Upper lobe of left lung (tissue), 6 donors: ENCODE measurements at regions not wholly inside any gene's neighbourhood (a gene's known extent, or its start where the extent isn't known, plus 50 kb on each side); places are given as distances from the start of the nearest gene placed in this dataset.
A peak's percentile ranks its signal among the peaks of the same experiment; 100 is the strongest.

ENCODE experiments used
- ATAC-seq, 2 donors: fragments of 200-7000 bp; cut with Tn5 transposase; one replicate each; pipeline ENCODE4 v1.9.1; 2022; ENCODE audit warnings: mild to moderate bottlenecking in 2 of 2, moderate library complexity in 2 of 2; ENCODE audit not compliant: low FRiP score in 2 of 2
- DNase-seq, 2 donors: peaks; one replicate each; pipeline ENCODE4 v3.0.0-alpha.2; 2019 to 2020
- H3K27ac ChIP-seq, 4 donors: fragments of 200-600 bp; sonication (generic); one replicate each; pipeline ENCODE4 v1.5.1; 2016 to 2019
- H3K27me3 ChIP-seq, 4 donors: fragments of 200-600 bp; sonication (generic); one replicate each; pipeline ENCODE4 v1.5.1; 2017 to 2019
- H3K36me3 ChIP-seq, 4 donors: fragments of 200-600 bp; sonication (generic); one replicate each; pipeline ENCODE4 v1.5.1; 2016 to 2019
- H3K4me1 ChIP-seq, 4 donors: fragments of 200-600 bp; sonication (generic); one replicate each; pipeline ENCODE4 v1.5.1; 2018 to 2019
- H3K4me3 ChIP-seq, 4 donors: fragments of 200-600 bp; sonication (generic); one replicate each; pipeline ENCODE4 v1.5.1; 2017 to 2019; ENCODE audit warnings: mild to moderate bottlenecking in 2 of 4, moderate library complexity in 1 of 4
- H3K9me3 ChIP-seq, 4 donors: fragments of 200-600 bp; sonication (generic); one replicate each; pipeline ENCODE4 v1.5.1; 2018 to 2019
- CTCF ChIP-seq, 6 experiments: fragments of 450-650 bp in 4 of 6; fragments of 200-600 bp in 2 of 6; sonication (generic) in 2 of 6; IDR thresholded peaks; one replicate each; pipeline ENCODE4 v1.5.1; 2016 to 2019; ENCODE audit warnings: antibody characterized with exemption in 6 of 6
- EP300 ChIP-seq, 4 donors: sonication (generic); formaldehyde crosslinking; IDR thresholded peaks; one replicate each; pipeline ENCODE4 v1.5.1; 2017; ENCODE audit warnings: antibody characterized with exemption in 4 of 4, control low read depth in 2 of 4
- POLR2A ChIP-seq, 4 donors: fragments of 450-650 bp; IDR thresholded peaks; one replicate each; pipeline ENCODE4 v1.5.1; 2016 to 2017; ENCODE audit warnings: antibody characterized with exemption in 4 of 4, mild to moderate bottlenecking in 2 of 4
- POLR2AphosphoS5 ChIP-seq, 2 donors: sonication (generic); formaldehyde crosslinking; IDR thresholded peaks; one replicate each; pipeline ENCODE4 v1.5.1; 2017; ENCODE audit warnings: antibody characterized with exemption in 2 of 2
- WGBS, 2 donors: methylation state at CpG; one replicate each; pipeline ENCODE4 v1.1.5; 2017 to 2018; 5-methylcytosine and 5-hydroxymethylcytosine counted together
- donor health status: DM: no; HTN: no; CAD: no; lungs with moderate emphysema.
- donor health status: DM: no; HTN: yes; CAD: no; lungs with severe emphysema.

GRCh38 chr7:35565927-35566326, 129.0 kb downstream of the HERPUD2 start:
- no peaks in the 10 kb centered on the region for H3K4me1 ChIP-seq
- ATAC-seq (no peak), DNase-seq (no peak)
- 31% methylated on average over 3 of the region's 3 CpGs for WGBS, 2 donors
- no peak overlapping the region for H3K27ac ChIP-seq
- TF ChIP-seq EP300 (IDR thresholded peaks at IDR 0.05) (no peak), CTCF (IDR thresholded peaks at IDR 0.05) (no peak), POLR2A (IDR thresholded peaks at IDR 0.05) (no peak), POLR2AphosphoS5 (IDR thresholded peaks at IDR 0.05) (no peak)
- no peaks in the 10 kb centered on the region for H3K27me3 ChIP-seq
- no peaks in the 10 kb centered on the region for H3K9me3 ChIP-seq
- no peak overlapping the region for H3K4me3 ChIP-seq
- no peaks in the 10 kb centered on the region for H3K36me3 ChIP-seq

DNA sequence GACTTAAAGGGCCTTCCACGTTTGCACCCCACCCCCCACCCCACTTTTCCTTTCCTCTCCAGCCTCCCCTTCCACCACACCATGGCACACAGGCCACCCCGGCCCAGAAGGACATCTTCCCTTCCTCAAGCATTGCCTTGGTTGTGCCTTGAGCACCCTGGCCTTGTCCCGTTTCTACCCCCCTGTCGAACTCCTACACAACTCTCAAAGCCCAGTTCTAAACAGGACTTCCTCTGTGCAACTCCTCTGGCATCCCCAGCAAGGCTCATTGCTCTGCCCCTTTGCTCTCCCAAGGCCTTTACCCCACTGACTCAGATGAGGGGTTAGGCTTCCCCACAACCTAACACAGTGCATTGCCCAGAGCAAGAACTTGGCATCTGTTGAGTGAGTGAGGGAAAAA, 136.1 kb downstream of the HERPUD2 start:
- no peaks in the 10 kb centered on the region for H3K27me3 ChIP-seq
- no peak for TF ChIP-seq EP300 (IDR thresholded peaks at IDR 0.05)
- no peak for TF ChIP-seq CTCF (IDR thresholded peaks at IDR 0.05)
- no peak for TF ChIP-seq POLR2A (IDR thresholded peaks at IDR 0.05)
- no peak for TF ChIP-seq POLR2AphosphoS5 (IDR thresholded peaks at IDR 0.05)
- ATAC-seq (no peak), DNase-seq (no peak)
- 89 to 95% methylated on average over 4 of the region's 4 CpGs for WGBS, 2 donors
- no peaks in the 10 kb centered on the region for H3K9me3 ChIP-seq
- no peaks in the 10 kb centered on the region for H3K36me3 ChIP-seq
- H3K27ac ChIP-seq = no peak overlapping the region
- peaks cover 0 to 10% (median 8%) of the 10 kb centered on the region in 4 donors for H3K4me1 ChIP-seq
- H3K4me3 ChIP-seq = no peak overlapping the region

DNA sequence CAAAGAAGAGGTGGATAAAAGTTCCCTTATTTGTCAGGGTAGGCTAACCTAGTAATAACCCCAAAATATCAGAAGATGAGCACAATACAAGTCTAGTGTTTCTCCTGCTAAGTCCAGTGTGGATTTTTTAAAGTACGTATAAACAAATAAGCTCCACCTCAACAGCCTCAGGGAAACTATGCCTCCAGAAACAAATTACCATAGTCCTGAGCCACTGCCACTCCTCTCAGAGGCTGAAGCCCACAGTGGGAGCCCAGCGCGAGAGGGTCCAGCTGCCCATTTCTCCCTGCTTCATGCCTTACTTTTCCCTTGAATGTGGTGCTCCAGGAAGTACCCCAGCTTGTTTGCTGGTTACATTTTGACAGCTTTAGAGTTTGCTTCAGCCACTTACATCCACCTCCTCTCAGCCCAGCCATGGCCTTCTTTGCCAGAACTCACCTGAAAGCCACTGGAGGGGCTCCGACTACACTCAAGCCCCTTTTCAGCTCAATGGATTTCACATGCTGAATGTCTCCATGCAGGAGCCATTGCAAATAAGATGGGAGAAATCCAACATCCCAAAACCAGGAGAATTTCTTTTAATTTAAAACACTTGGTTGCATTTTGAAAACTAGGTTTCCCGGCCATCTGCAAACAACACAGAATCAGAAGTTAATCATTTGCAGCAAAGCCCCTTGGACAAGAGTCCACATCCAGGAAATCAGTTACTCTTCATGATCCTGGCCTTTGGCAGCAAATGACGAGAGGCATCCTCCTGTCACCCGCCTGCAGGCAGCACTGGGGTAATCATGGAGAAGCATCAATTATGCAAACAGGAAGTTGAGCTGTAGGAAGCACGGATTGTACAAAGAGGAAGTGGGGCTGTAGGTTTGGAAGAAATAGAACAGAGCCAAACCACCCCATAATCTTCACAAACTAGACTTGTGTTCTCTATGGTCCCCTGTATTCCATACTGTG, 138.1 kb downstream of the HERPUD2 start:
- H3K9me3 ChIP-seq = no peaks in the 10 kb centered on the region
- no peaks in the 10 kb centered on the region for H3K36me3 ChIP-seq
- DNase-seq (no peak), ATAC-seq (peak in 1 of 2 donors; percentile 73)
- peaks cover 0 to 15% (median 10%) of the 10 kb centered on the region in 4 donors for H3K4me1 ChIP-seq
- H3K27me3 ChIP-seq = no peaks in the 10 kb centered on the region
- WGBS, 2 donors = 47 to 57% methylated on average over 8 of the region's 8 CpGs
- no peak overlapping the region for H3K4me3 ChIP-seq
- no peak overlapping the region for H3K27ac ChIP-seq
- TF ChIP-seq POLR2AphosphoS5 (IDR thresholded peaks at IDR 0.05) (no peak), CTCF (IDR thresholded peaks at IDR 0.05) (no peak), EP300 (IDR thresholded peaks at IDR 0.05) (no peak), POLR2A (IDR thresholded peaks at IDR 0.05) (no peak)

GRCh38 chr7:35555934-35556333, 139.0 kb downstream of the HERPUD2 start:
- DNase-seq (no peak), ATAC-seq (no peak)
- Histone ChIP-seq H3K36me3 (no peaks in the 10 kb centered on the region), H3K9me3 (no peaks in the 10 kb centered on the region), H3K27ac (no peak overlapping the region), H3K27me3 (no peaks in the 10 kb centered on the region), H3K4me3 (no peak overlapping the region), H3K4me1 (peaks cover 0 to 15% (median 10%) of the 10 kb centered on the region in 4 donors)
- WGBS, 2 donors = 41 to 68% methylated on average over 4 of the region's 4 CpGs
- TF ChIP-seq POLR2A (IDR thresholded peaks at IDR 0.05) (no peak), EP300 (IDR thresholded peaks at IDR 0.05) (no peak), POLR2AphosphoS5 (IDR thresholded peaks at IDR 0.05) (no peak), CTCF (IDR thresholded peaks at IDR 0.05) (no peak)
